NT2/D1 (cell line): ENCODE measurements at regions not wholly inside any gene's neighbourhood (a gene's known extent, or its start where the extent isn't known, plus 50 kb on each side); places are given as distances from the start of the nearest gene placed in this dataset.

Experiments
- SUZ12 ChIP-seq: IDR thresholded peaks from 2 replicates; pipeline ENCODE4 v1.6.1; 2011; ENCODE audit not compliant: insufficient read length, insufficient read depth; ENCODE audit errors: extremely low read depth
- YY1 ChIP-seq: IDR thresholded peaks from 2 replicates; pipeline ENCODE4 v1.6.1; 2011; ENCODE audit not compliant: insufficient read length, insufficient read depth
- ZNF274 ChIP-seq: IDR thresholded peaks from 2 replicates; pipeline ENCODE4 v1.6.1; 2011; ENCODE audit warnings: mild to moderate bottlenecking, low read depth, low read length

DNA sequence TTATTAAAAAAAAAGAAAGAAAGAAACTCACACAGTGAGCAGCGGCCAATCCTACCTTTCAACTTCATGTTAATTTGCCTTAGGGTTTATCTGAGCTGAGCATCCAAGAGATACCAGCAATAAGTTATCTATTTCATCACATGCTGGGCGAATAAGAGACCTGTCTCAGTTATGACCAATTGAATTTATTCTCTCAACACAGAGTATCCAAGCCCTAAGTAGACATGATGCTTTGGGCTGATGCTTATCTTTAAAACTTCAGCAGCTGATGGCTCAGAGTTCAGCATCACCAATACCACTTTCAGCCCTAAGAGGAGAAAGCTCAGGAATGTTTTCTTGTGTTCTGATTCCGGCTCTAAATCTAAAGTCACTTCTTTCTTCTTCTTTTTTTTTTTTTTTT lies 489.0 kb upstream of the ZFHX3 start:
- TF ChIP-seq YY1 (no peak), ZNF274 (no peak), SUZ12 (no peak)
